ENCODE measurements at regions not wholly inside any gene's neighbourhood (a gene's known extent, or its start where the extent isn't known, plus 50 kb on each side); places are given as distances from the start of the nearest gene placed in this dataset.

DNA sequence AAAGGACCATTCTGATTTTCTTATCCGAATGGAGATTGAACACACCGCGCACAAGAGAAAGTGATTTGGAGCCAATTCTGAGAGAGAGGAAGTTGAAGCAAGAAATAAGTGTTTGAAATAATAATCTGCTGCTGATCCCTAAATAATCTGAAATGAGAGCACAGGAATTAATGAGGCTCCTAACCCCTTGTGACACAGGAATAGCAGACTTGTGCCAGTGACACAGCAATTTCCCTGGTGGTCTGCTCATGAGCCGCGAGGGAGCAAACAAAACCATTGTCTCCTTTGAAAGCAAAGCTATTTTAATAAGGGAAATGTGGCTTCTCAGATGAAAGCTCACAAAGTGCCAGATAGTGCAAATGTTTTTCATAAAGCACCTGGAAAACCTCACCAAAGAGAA, 936.1 kb upstream of the WWC1 start:
- no peak for TF ChIP-seq EZH2 (IDR thresholded peaks at IDR 0.05; ENCODE audit: borderline replicate concordance)
- TF ChIP-seq, protein P1, sequence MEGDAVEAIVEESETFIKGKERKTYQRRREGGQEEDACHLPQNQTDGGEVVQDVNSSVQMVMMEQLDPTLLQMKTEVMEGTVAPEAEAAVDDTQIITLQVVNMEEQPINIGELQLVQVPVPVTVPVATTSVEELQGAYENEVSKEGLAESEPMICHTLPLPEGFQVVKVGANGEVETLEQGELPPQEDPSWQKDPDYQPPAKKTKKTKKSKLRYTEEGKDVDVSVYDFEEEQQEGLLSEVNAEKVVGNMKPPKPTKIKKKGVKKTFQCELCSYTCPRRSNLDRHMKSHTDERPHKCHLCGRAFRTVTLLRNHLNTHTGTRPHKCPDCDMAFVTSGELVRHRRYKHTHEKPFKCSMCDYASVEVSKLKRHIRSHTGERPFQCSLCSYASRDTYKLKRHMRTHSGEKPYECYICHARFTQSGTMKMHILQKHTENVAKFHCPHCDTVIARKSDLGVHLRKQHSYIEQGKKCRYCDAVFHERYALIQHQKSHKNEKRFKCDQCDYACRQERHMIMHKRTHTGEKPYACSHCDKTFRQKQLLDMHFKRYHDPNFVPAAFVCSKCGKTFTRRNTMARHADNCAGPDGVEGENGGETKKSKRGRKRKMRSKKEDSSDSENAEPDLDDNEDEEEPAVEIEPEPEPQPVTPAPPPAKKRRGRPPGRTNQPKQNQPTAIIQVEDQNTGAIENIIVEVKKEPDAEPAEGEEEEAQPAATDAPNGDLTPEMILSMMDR (IDR thresholded peaks at IDR 0.05; ENCODE audit: poor library complexity), result no peak

All from hepatocyte (in vitro differentiated cells).